Inflammatory macrophage treated with lipopolysaccharide for 4 hours (primary cell): ENCODE measurements at regions not wholly inside any gene's neighbourhood (a gene's known extent, or its start where the extent isn't known, plus 50 kb on each side); places are given as distances from the start of the nearest gene placed in this dataset.

Experiments used
- DNase-seq: peaks from one replicate; pipeline ENCODE4 v3.0.0-alpha.2; 2020

- DNase-seq, result no peak
These were observed 54.5 kb upstream of the FAM78B start for GRCh38 chr1:166221316-166221715.

GRCh38 chr1:166233750-166234366 is 67.1 kb upstream of the FAM78B start:
- DNase-seq, result no peak

GRCh38 chr1:166235728-166236127 is 68.9 kb upstream of the FAM78B start:
- DNase-seq, result no peak

- DNase-seq, result no peak
These were observed 70.9 kb upstream of the FAM78B start for GRCh38 chr1:166237675-166238074.

- no peak for DNase-seq
These were observed 86.4 kb upstream of the FAM78B start for GRCh38 chr1:166253076-166253779.

- DNase-seq, result no peak
These were observed 91.2 kb upstream of the FAM78B start for GRCh38 chr1:166258017-166258416.

- no peak for DNase-seq
These were observed 94.7 kb upstream of the FAM78B start for GRCh38 chr1:166261511-166261910.

- DNase-seq, result no peak
These were observed 103.8 kb upstream of the FAM78B start for GRCh38 chr1:166270476-166271150.

GRCh38 chr1:166271151-166271538 is 104.3 kb upstream of the FAM78B start:
- DNase-seq, result no peak

GRCh38 chr1:166272155-166272554 is 105.4 kb upstream of the FAM78B start:
- no peak for DNase-seq

GRCh38 chr1:166272851-166273250 is 106.0 kb upstream of the FAM78B start:
- DNase-seq, result no peak

- DNase-seq, result no peak
These were observed 106.8 kb upstream of the FAM78B start for GRCh38 chr1:166273618-166274017.

GRCh38 chr1:166282391-166283137 is 115.8 kb upstream of the FAM78B start:
- DNase-seq, result no peak

- no peak for DNase-seq
These were observed 116.4 kb upstream of the FAM78B start for GRCh38 chr1:166283190-166283589.

- no peak for DNase-seq
These were observed 116.8 kb upstream of the FAM78B start for GRCh38 chr1:166283600-166283999.

- DNase-seq, result no peak
These were observed 122.7 kb upstream of the FAM78B start for GRCh38 chr1:166289309-166290050.

- no peak for DNase-seq
These were observed 128.9 kb upstream of the FAM78B start for GRCh38 chr1:166295656-166296055.

GRCh38 chr1:166297993-166298392 is 131.2 kb upstream of the FAM78B start:
- DNase-seq, result no peak

GRCh38 chr1:166300767-166301166 is 134.0 kb upstream of the FAM78B start:
- no peak for DNase-seq

- DNase-seq, result no peak
These were observed 136.4 kb upstream of the FAM78B start for GRCh38 chr1:166302989-166303758.

GRCh38 chr1:166304131-166304530 is 137.3 kb upstream of the FAM78B start:
- DNase-seq, result no peak

GRCh38 chr1:166305371-166305770 is 138.6 kb upstream of the FAM78B start:
- DNase-seq, result no peak
